ENCODE measurements at regions not wholly inside any gene's neighbourhood (a gene's known extent, or its start where the extent isn't known, plus 50 kb on each side); places are given as distances from the start of the nearest gene placed in this dataset.
A peak's percentile ranks its signal among the peaks of the same experiment; 100 is the strongest.

DNA sequence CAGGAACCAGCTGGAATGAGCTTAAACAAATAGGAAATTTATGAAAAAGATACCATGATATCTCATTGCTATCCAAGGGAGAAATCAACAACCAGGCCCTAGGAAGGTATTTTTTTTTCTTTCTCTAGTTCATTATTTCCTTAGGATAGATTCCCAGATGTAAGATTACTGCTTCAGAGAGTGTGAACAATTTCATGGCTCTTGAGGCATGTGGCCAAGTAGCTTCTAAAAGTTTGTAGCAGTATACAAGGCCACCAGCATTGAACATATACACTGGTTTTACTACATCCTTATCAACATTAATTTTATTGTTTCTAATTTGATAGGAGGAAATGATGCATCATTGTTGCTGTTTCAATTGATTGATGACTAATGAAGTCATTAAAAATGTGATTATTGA lies 201.2 kb downstream of the SREK1 start:
- intact Hi-C loops (cut with DNase I; ENCODE audit: low total_unique reads): no loop called here
- no peak for TF ChIP-seq POLR2A (IDR thresholded peaks at IDR 0.05)
- TF ChIP-seq, protein P1, sequence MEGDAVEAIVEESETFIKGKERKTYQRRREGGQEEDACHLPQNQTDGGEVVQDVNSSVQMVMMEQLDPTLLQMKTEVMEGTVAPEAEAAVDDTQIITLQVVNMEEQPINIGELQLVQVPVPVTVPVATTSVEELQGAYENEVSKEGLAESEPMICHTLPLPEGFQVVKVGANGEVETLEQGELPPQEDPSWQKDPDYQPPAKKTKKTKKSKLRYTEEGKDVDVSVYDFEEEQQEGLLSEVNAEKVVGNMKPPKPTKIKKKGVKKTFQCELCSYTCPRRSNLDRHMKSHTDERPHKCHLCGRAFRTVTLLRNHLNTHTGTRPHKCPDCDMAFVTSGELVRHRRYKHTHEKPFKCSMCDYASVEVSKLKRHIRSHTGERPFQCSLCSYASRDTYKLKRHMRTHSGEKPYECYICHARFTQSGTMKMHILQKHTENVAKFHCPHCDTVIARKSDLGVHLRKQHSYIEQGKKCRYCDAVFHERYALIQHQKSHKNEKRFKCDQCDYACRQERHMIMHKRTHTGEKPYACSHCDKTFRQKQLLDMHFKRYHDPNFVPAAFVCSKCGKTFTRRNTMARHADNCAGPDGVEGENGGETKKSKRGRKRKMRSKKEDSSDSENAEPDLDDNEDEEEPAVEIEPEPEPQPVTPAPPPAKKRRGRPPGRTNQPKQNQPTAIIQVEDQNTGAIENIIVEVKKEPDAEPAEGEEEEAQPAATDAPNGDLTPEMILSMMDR (IDR thresholded peaks at IDR 0.05): no peak
- no peak for DNase-seq (ENCODE audit: low spot score in 2 of 2)
- H3K4me3 ChIP-seq (ENCODE audit: low read depth, poor library complexity, severe bottlenecking): no peak overlapping the region

DNA sequence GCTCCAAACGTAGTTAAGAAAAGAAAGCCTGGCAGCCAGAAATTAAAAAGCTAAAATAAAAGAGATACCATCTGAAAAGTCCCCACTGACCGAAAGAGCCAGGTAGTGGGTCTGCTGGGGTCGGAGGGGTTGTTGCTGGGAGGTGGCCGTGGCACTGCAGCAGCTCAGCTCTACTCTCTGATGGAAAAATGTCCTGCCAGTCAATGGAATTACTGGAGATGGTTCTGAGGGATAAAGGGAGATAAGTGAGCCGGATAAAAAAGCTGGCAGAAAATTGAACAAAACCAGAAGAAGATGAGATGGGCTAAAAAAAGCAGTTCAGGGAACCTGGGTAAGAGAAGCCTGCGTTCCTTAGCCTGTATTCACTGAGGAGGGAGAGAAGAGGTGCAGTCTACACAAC lies 202.8 kb downstream of the SREK1 start:
- TF ChIP-seq POLR2A (IDR thresholded peaks at IDR 0.05): no peak
- TF ChIP-seq, protein P1 (IDR thresholded peaks at IDR 0.05): no peak
- 81 to 84% methylated on average over 6 of the region's 6 CpGs for WGBS, 2 donors
- DNase-seq (ENCODE audit: low spot score in 2 of 2): peak in 1 of 2 donors; percentile 9
- intact Hi-C loops (cut with DNase I; ENCODE audit: low total_unique reads): no loop called here
- no peak overlapping the region for H3K4me3 ChIP-seq (ENCODE audit: low read depth, poor library complexity, severe bottlenecking)

DNA sequence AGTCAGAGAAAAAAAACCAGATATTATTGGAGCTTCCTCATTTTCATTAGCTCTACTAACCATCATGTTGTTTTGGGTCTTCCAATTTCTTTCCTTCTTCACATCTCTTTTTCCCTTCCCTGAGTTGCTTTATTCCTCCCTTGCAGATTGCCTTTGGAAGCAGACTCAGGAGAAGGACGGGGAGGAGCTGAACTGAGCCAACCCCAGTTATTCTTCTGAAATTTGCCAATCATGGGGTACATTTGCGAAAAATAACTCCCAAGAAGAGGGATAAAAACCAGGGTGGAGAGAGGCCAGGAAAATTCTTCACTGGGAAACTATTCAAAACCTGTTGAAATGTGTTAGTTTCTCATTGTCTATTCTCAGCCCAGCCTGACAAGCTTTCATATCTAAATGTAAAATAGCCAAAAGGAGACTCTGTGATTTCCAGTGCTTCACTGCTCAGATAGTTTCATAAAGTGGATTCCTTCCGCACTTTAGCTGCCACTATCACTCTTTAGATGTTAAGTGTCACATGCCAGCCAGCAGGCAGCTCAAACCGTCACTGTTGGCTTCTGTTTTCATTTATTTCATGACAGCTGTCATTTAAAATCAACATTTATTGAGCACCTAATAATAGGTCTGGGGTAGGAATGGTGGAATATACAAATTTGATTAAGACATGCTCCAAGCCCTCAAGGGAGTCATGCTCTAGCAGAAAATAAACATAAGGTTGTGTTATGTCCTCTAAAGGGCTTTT lies 204.5 kb downstream of the SREK1 start:
- peak in 1 of 2 donors; percentile 25 for DNase-seq (ENCODE audit: low spot score in 2 of 2)
- WGBS, 2 donors: 57 to 65% methylated on average over 4 of the region's 4 CpGs
- intact Hi-C loops (cut with DNase I; ENCODE audit: low total_unique reads): no loop called here
- TF ChIP-seq, protein P1 (IDR thresholded peaks at IDR 0.05): no peak
- no peak for TF ChIP-seq POLR2A (IDR thresholded peaks at IDR 0.05)
- H3K4me3 ChIP-seq (ENCODE audit: low read depth, poor library complexity, severe bottlenecking): no peak overlapping the region

DNA sequence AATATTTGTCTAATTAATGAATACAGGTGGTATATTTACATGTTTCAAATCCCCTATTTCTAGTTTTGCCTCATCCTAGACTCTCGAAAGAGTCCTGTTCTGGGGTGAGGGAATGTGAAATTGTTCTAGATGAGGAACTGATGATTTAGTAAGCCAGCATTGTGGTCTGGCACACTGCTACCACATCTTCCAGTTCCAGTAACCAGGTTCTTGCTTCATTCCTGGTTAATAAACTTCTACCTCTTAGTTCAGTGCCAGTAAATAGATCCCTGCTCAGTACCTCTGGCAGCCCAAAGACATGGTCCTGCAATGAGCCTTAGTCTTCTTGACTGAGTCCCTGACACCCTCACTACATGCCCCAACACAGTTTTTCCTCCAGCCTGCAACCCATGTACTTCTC lies 207.7 kb downstream of the SREK1 start:
- no peak for DNase-seq (ENCODE audit: low spot score in 2 of 2)
- 72 to 77% methylated on average over 1 of the region's 1 CpG for WGBS, 2 donors
- H3K4me3 ChIP-seq (ENCODE audit: low read depth, poor library complexity, severe bottlenecking): no peak overlapping the region
- no peak for TF ChIP-seq POLR2A (IDR thresholded peaks at IDR 0.05)
- TF ChIP-seq, protein P1 (IDR thresholded peaks at IDR 0.05): no peak
- intact Hi-C loops (cut with DNase I; ENCODE audit: low total_unique reads): no loop called here

DNA sequence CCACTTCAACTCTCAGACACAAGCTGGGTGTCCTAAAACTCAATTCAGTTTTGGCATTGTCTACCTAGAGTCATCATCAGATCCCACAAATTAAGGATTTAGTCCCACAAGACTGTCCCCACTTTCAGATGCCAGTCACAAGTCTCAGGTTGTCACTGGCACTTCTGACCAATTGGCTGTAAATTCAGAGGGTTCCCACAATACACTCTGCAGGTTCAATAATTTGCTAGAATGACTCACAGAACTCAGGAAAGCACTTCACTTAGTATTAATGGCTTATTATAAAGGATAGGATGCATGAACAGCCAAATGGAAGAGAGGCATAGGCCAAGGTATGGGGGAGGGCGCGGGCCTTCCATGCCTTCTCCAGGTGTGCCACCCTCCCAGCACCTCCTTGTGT lies 209.1 kb downstream of the SREK1 start:
- DNase-seq (ENCODE audit: low spot score in 2 of 2): no peak
- 94 to 96% methylated on average over 2 of the region's 2 CpGs for WGBS, 2 donors
- H3K4me3 ChIP-seq (ENCODE audit: low read depth, poor library complexity, severe bottlenecking): no peak overlapping the region
- intact Hi-C loops (cut with DNase I; ENCODE audit: low total_unique reads): no loop called here
- TF ChIP-seq, protein P1 (IDR thresholded peaks at IDR 0.05): no peak
- no peak for TF ChIP-seq POLR2A (IDR thresholded peaks at IDR 0.05)

DNA sequence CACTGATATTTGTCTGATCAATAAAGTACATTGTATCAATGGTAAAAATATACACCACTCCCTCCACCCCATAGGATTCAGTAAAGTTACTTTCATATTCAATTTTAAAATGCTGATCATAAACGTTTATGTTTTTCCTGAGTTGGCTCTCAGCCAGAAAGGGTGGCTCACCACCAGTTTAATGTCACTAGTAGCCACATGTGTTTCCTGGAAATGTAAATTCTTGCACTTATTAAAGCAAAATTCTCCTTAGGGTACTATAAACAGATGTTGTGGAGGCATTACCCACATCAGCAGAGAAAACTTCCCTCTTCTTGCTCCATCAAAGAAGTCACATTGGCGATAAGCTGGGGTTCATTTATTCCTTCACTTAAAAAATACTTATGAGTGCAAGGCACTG lies 210.3 kb downstream of the SREK1 start:
- no peak for DNase-seq (ENCODE audit: low spot score in 2 of 2)
- no peak overlapping the region for H3K4me3 ChIP-seq (ENCODE audit: low read depth, poor library complexity, severe bottlenecking)
- intact Hi-C loops (cut with DNase I; ENCODE audit: low total_unique reads): no loop called here
- WGBS, 2 donors: 27 to 34% methylated on average over 2 of the region's 2 CpGs
- TF ChIP-seq POLR2A (IDR thresholded peaks at IDR 0.05): no peak
- TF ChIP-seq, protein P1 (IDR thresholded peaks at IDR 0.05): no peak
